ENCODE measurements at regions not wholly inside any gene's neighbourhood (a gene's known extent, or its start where the extent isn't known, plus 50 kb on each side); places are given as distances from the start of the nearest gene placed in this dataset.

DNA sequence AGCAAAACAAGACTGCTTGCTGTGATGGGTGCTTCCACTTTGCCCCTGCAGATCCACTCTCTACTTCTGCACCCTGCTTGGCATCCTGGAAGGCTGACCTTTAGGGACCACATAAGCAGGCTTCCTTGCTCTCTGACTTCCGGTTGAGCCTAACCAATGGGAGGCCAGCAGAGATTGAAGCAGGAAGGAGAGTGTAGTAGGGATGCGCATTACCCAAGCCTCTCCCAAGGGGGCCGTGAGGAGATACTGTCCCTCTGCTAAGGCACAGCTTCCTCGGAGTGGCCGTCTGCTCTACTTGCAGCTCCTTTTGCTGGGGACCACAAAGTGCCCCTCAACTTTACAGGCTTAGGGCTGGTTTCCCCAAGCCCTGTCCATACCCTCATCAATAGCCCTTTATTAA, 624.3 kb upstream of the TENM3 start:
- no peak for DNase-seq (ENCODE audit: low read depth in 4 of 4, low spot score in 2 of 4)

- no peak for DNase-seq (ENCODE audit: low read depth in 4 of 4, low spot score in 2 of 4)
Observed at GRCh38 chr4:181619651-181620050, 623.6 kb upstream of the TENM3 start.

DNA sequence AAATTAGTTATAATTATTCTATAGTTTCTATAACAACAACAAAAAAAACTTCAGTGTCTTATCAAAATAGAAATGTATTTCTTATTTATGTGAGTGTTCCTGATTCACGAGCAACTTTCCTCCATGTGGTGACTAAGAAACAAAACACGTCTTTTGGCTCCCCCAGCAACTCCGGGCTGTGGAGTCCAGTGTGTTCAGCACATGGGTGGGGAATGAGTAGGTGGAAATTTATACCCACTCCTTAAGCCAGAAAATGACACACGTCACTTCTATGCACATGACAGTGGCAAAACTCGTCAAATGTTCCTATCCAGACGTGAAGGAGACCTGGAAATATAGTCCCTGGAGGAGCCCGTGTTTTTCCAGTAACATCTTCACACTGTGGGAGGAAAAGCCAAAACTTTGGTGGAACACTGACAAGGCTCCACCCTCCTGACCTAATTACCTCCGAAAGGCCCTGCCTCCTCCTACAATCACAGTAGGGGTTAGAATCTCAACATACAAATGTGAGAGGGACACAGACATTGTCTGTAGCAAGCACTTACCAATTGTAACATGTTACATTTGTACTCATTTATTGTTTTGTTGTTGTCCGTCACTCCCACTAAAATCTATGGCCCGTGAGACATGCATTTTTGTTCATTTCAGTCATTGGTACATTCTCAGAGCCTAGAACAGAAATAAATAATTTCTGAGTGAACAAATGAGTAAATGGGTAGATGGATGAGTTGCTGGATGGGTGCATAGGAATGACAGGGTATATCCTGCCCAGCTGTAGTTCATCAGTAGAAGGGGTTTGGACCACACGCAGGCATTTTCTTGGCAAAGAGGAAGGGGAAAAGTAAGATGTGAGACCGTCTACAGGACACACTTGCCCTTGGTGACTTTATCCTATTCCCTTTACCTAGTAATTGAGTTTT, 605.8 kb upstream of the TENM3 start:
- no peak for DNase-seq (ENCODE audit: low read depth in 4 of 4, low spot score in 2 of 4)

- no peak for DNase-seq (ENCODE audit: low read depth in 4 of 4, low spot score in 2 of 4)
Observed at GRCh38 chr4:181643466-181643865, 599.7 kb upstream of the TENM3 start.

DNA sequence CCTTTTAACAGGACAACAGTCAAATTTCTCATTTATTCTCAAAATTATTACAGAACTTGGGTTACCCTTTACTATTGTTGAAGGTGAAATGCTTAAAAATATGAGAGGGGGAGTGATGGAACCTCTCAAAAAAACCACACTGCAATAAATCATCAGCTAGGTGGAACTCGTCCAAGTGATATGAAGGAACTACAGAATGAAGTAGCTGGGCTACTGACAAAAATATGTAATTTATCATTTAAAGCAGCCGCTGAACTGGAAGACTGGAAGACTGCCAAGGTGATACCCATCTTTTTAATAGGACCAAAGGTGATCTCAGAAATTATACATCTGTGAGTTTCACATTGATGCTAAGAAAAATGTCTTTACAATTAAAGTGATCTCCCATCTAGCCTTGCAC, 597.7 kb upstream of the TENM3 start:
- DNase-seq (ENCODE audit: low read depth in 4 of 4, low spot score in 2 of 4): no peak

- DNase-seq (ENCODE audit: low read depth in 4 of 4, low spot score in 2 of 4): no peak
Observed at GRCh38 chr4:181646864-181647263, 596.3 kb upstream of the TENM3 start.

DNA sequence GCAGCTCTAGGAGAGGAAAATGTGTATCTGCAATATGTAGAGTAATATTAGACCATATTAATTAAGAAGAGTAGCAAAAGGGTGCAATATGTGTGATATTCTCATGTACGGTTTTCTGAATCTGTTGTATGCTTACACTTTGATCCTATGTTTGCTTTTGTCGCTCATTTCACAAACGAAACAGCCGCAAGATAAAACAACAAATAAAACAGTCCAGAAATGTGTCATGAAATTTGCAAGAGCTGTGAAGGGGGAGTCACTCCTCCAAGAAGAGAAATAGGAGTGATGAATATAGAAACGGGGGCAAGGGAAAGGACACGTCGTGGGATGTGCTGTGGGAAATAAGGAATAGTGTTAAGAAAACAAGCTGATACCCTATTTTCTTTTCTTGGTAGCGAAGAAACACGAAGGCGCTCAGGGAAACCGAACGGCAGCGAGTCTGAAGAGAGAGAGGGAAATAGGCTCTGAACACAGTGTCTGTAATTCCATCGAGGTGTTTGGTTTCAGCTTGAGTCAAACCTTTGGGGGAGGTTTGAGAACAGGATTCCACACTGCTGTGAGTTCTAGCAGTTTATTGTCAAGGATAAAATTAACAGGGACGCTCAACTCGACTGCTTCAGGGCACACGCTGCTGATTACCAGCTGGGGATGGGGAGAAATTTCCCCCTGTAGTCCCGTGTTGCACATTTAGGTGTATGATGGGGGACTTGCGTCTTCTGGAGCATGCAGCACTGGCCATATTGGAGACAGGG, 595.6 kb upstream of the TENM3 start:
- peak; percentile 26 to 60 (median 48) for DNase-seq (ENCODE audit: low read depth in 4 of 4, low spot score in 2 of 4)

DNA sequence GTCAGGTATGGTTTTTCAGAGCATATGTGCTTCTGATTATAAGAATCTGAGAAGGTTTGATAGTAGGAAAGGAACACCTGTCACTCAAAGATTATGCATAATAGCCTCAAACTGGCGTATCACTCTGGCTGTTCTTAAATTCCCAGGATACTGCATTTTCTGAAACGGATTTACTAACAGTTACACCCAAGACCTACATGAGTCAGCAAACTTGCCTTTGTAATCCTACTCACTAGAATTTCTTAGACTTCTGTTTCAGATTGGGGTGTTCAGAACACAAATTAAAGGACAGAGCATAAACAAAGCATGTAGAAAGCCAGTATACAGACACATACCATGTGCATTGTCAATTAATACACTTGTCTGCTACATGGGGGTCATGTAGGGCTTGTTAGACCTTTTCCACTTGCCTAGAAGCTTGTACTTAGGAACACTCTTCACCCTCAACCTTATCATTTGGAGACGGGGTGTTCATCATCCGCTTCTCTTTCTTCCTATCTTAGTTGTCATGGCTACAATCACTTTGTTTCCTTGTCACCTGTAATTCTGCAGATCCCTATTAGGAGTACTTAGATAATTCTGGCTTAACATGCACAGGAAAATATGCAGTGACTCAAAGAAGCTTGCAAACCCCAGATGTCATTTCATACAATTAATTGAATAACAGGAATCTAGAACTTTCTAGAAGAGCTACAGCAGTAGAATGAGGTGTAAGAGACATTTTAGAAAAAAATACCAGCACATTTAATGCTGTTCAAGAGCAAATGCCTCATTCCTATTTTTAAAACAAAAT, 593.0 kb upstream of the TENM3 start:
- no peak for DNase-seq (ENCODE audit: low read depth in 4 of 4, low spot score in 2 of 4)

- DNase-seq (ENCODE audit: low read depth in 4 of 4, low spot score in 2 of 4): no peak
Observed at GRCh38 chr4:181656748-181657147, 586.5 kb upstream of the TENM3 start.

GRCh38 chr4:181659202-181659601, 584.0 kb upstream of the TENM3 start:
- no peak for DNase-seq (ENCODE audit: low read depth in 4 of 4, low spot score in 2 of 4)

DNA sequence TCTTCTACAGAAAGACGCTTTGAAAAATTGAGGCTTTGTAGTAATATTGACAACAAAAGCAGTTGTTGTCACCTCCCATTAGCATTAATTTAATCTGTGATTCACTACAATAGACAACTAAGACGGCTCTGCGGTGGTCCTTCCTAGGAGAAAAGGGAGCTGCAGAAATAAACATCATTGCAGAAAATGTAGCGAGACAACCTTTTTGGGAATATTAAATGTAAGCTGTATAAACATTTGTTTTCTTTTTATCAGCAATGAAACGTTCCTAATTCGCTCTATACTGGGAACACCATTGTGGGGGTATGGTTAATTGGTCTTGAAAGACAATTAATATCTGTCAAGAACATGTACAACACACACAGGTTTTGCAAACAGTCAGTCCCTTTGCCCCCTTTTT, 583.3 kb upstream of the TENM3 start:
- no peak for DNase-seq (ENCODE audit: low read depth in 4 of 4, low spot score in 2 of 4)

GRCh38 chr4:181661090-181661489, 582.1 kb upstream of the TENM3 start:
- no peak for DNase-seq (ENCODE audit: low read depth in 4 of 4, low spot score in 2 of 4)

- no peak for DNase-seq (ENCODE audit: low read depth in 4 of 4, low spot score in 2 of 4)
Observed at GRCh38 chr4:181661923-181662322, 581.3 kb upstream of the TENM3 start.

DNA sequence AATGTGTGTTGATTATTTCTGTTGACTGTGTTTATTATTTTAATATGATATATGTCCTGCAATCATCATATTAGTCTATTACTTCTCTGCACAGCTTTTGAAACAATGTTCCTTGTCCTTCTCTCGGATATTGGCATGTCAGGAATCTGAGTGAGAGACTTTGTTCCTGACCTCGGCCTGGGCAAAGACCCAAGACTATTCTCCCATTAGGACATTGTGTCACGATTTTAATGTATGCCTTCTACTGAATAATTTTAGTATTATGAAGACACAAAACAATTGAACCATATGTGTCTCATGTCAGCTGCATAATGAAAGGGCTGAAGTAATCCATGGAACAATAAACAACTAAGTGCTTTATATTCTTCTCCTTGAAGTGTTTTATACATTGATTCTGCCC, 580.8 kb upstream of the TENM3 start:
- DNase-seq (ENCODE audit: low read depth in 4 of 4, low spot score in 2 of 4): no peak

DNA sequence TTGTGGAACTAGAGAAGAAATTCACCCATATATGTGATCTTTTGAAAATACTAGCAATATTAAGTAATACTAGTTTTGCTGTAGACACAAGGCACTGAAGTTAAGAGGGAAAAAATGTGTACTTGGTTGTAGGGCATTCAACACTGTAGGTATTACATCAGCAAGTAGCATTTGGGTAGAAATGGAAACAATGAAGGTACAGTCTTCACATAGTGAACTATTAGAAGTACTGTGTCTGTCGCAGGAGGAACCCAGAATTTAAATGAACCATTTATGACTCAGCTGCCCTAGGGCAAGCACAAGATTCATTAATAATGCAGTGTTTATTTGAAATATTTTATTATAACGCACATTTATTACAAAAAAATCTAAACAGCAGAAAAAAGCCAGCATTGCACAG, 572.7 kb upstream of the TENM3 start:
- no peak for DNase-seq (ENCODE audit: low read depth in 4 of 4, low spot score in 2 of 4)

GRCh38 chr4:181671672-181672071, 571.5 kb upstream of the TENM3 start:
- DNase-seq (ENCODE audit: low read depth in 4 of 4, low spot score in 2 of 4): no peak

GRCh38 chr4:181672751-181673150, 570.5 kb upstream of the TENM3 start:
- no peak for DNase-seq (ENCODE audit: low read depth in 4 of 4, low spot score in 2 of 4)

GRCh38 chr4:181674315-181674875, 568.8 kb upstream of the TENM3 start:
- DNase-seq (ENCODE audit: low read depth in 4 of 4, low spot score in 2 of 4): no peak

GRCh38 chr4:181676546-181676945, 566.7 kb upstream of the TENM3 start:
- no peak for DNase-seq (ENCODE audit: low read depth in 4 of 4, low spot score in 2 of 4)

DNA sequence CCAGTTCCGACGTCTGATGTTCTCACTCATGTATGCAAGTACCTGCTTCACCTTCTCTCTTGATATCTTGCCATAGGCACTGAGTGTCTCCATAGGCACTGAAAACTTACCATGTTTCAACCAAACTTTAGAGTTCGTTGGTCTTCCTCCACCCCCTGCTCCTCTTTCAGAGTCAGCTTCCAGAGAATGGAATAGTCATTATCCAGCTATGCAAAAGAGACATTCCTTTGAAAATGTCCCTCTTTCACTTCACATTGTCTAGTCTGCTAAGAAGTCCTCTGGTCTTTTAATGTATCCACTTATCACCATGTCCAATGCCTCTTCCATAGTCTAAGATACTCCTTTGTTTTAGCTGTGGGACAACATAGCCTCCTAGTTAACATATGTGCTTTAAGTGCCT, 566.0 kb upstream of the TENM3 start:
- no peak for DNase-seq (ENCODE audit: low read depth in 4 of 4, low spot score in 2 of 4)

- no peak for DNase-seq (ENCODE audit: low read depth in 4 of 4, low spot score in 2 of 4)
Observed at GRCh38 chr4:181677621-181678020, 565.6 kb upstream of the TENM3 start.
